RWPE2 (cell line): ENCODE measurements at regions not wholly inside any gene's neighbourhood (a gene's known extent, or its start where the extent isn't known, plus 50 kb on each side); places are given as distances from the start of the nearest gene placed in this dataset.
"Not testable (repeated sequence)": the region's sequence is repeated elsewhere in the genome, so short reads cannot be mapped to it uniquely, and the experiment has no call there.

Experiments
- ATAC-seq: fragments of 200-7000 bp; cut with Tn5 transposase; 3 replicates; pipeline ENCODE4 v1.9.1; 2021; ENCODE audit warnings: low read depth
- DNase-seq: peaks from one replicate; pipeline ENCODE4 v3.0.0-alpha.2; 2020; ENCODE audit warnings: low spot score
- H3K27ac ChIP-seq: fragments of 450-650 bp; 2 replicates; pipeline ENCODE4 v1.5.1; 2017; ENCODE audit warnings: mild to moderate bottlenecking; ENCODE audit not compliant: poor library complexity, severe bottlenecking
- H3K27me3 ChIP-seq: fragments of 250-450 bp; sonication (Bioruptor Pico); 2 replicates; pipeline ENCODE4 v1.5.1; 2021; ENCODE audit warnings: mild to moderate bottlenecking, moderate library complexity; ENCODE audit not compliant: insufficient read depth, poor library complexity, severe bottlenecking
- H3K36me3 ChIP-seq: fragments of 250-450 bp; sonication (Bioruptor Pico); 2 replicates; pipeline ENCODE4 v1.5.1; 2020; ENCODE audit warnings: low read depth, mild to moderate bottlenecking, moderate library complexity
- H3K4me1 ChIP-seq: fragments of 250-450 bp; sonication (Bioruptor Pico); 2 replicates; pipeline ENCODE4 v1.5.1; 2021; ENCODE audit warnings: mild to moderate bottlenecking, moderate library complexity; ENCODE audit not compliant: insufficient read depth, poor library complexity, severe bottlenecking
- H3K4me3 ChIP-seq: fragments of 250-450 bp; sonication (Bioruptor Pico); 2 replicates; pipeline ENCODE4 v1.5.1; 2021; ENCODE audit warnings: mild to moderate bottlenecking, moderate library complexity; ENCODE audit not compliant: severe bottlenecking
- H3K9me3 ChIP-seq: fragments of 250-450 bp; sonication (Bioruptor Pico); 2 replicates; pipeline ENCODE4 v1.5.1; 2021; ENCODE audit warnings: mild to moderate bottlenecking, moderate library complexity; ENCODE audit not compliant: severe bottlenecking
- TF ChIP-seq, protein P1 (sequence below): fragments of 450-650 bp; IDR thresholded peaks from one replicate; pipeline ENCODE4 v1.5.1; 2017; ENCODE audit warnings: mild to moderate bottlenecking, moderate library complexity; ENCODE audit not compliant: poor library complexity, severe bottlenecking

DNA sequence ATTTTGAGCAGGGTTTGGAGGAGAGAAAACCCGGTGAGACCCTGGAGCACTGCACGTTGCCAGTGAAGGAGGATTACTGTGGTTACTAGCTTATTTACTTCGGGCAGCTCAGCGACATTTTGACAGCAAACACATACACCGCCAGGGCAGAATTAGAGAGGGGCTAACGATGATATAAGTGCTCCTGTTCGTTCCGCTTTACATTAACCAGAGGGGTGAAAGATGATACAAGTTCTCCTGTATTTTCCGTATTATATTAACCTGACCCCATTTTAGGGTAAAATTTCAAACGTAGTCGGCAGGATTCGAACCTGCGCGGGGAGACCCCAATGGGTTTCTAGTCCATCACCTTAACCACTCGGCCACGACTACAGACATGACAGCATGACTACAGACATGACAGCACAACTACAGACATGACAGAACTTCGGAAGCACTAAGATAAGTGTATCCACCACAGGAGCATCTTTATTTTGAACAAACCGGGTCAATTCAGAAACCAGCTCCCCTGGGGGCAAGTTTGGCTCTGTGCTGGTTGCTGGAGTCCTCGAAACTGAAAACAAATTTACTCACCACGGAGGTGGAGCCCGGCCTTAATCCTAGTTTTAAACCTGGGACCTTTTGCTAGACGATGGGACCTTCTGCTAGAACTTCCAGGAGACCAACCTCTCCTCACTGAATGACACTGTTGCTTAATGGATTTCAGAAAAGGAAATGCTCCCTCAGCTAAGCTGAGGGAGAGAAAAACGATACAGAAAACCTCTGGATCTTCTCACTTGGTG, 80.4 kb upstream of the ZNF184 start:
- Histone ChIP-seq H3K27me3 (peaks cover 12% of the 10 kb centered on the region), H3K27ac (peak overlapping the region; percentile 54), H3K4me1 (peaks cover 9% of the 10 kb centered on the region), H3K36me3 (no peaks in the 10 kb centered on the region), H3K4me3 (peak overlapping the region; percentile 34), H3K9me3 (no peaks in the 10 kb centered on the region)
- ATAC-seq = peak; percentile 48
- no peak for DNase-seq
- TF ChIP-seq, protein P1, sequence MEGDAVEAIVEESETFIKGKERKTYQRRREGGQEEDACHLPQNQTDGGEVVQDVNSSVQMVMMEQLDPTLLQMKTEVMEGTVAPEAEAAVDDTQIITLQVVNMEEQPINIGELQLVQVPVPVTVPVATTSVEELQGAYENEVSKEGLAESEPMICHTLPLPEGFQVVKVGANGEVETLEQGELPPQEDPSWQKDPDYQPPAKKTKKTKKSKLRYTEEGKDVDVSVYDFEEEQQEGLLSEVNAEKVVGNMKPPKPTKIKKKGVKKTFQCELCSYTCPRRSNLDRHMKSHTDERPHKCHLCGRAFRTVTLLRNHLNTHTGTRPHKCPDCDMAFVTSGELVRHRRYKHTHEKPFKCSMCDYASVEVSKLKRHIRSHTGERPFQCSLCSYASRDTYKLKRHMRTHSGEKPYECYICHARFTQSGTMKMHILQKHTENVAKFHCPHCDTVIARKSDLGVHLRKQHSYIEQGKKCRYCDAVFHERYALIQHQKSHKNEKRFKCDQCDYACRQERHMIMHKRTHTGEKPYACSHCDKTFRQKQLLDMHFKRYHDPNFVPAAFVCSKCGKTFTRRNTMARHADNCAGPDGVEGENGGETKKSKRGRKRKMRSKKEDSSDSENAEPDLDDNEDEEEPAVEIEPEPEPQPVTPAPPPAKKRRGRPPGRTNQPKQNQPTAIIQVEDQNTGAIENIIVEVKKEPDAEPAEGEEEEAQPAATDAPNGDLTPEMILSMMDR = no peak

DNA sequence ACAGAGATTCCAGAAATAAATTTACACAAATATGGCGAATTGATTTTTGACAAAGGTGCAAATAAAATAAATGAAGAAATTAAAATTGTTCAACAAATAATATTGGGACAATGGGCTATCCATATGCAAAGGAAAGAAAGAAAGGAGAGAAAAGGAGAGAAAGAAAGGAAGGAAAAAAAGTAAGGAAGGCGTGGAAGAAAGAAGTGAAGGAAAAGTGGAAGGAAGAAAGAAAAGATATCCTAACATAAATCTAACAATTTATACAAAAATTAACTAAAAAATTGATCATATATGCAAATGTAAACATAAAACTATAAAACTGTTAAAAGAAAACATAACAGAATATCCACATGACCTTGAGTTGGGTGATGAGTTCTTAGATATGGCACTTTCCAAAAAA, 78.7 kb upstream of the ZNF184 start:
- peaks cover 2% of the 10 kb centered on the region for H3K27me3 ChIP-seq
- peaks cover 9% of the 10 kb centered on the region for H3K4me1 ChIP-seq
- no peak overlapping the region for H3K4me3 ChIP-seq
- H3K27ac ChIP-seq = peak overlapping the region; percentile 54
- TF ChIP-seq, protein P1 = no peak
- no peaks in the 10 kb centered on the region for H3K9me3 ChIP-seq
- no peak for DNase-seq
- no peaks in the 10 kb centered on the region for H3K36me3 ChIP-seq
- ATAC-seq = no peak

DNA sequence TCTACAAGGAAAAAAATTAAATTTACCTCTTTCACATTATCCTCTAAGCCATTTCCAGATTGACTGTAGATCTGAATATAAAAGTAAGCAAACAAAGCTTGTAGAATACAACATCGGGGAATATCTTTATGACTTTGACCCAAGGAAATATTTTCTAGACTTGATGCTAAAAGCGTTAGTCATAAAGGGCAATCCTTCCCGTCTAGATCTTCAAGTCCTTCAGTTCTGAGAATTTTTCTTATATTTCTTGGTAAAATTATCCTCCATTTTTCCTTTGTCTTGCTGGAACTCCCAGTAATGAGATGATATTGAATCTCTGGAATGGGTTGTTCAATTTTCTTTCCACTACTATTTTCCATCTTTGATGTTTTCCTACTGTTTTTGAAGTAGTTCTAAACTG, 77.8 kb upstream of the ZNF184 start:
- TF ChIP-seq, protein P1 = no peak
- H3K27me3 ChIP-seq = no peaks in the 10 kb centered on the region

DNA sequence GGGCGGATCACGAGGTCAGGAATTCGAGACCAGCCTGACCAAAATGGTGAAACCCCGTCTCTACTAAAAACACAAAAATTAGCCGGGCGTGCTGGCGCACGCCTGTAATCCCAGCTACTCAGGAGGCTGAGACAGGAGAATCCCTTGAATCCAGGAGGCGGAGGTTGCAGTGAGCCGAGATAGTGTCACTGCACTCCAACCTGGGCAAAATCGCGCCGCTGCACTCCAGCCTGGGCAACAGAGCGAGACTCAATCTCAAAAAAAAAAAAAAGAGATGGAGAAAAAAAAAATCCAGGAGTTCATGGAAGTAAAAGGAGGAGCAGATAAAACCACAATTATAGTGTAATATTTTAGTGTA, 76.3 kb upstream of the ZNF184 start:
- H3K36me3 ChIP-seq, H3K27me3 ChIP-seq, H3K4me1 ChIP-seq, H3K9me3 ChIP-seq, DNase-seq, ATAC-seq: not testable (repeated sequence)
- H3K4me3 ChIP-seq = peak overlapping the region; percentile 31
- H3K27ac ChIP-seq = peak overlapping the region; percentile 62

More for the DNA sequence above, 77.8 kb upstream of the ZNF184 start:
- DNase-seq = no peak
- Histone ChIP-seq H3K27ac (no peak overlapping the region), H3K9me3 (no peaks in the 10 kb centered on the region), H3K4me3 (no peak overlapping the region), H3K36me3 (no peaks in the 10 kb centered on the region), H3K4me1 (peaks cover 4% of the 10 kb centered on the region)
- ATAC-seq = no peak

DNA sequence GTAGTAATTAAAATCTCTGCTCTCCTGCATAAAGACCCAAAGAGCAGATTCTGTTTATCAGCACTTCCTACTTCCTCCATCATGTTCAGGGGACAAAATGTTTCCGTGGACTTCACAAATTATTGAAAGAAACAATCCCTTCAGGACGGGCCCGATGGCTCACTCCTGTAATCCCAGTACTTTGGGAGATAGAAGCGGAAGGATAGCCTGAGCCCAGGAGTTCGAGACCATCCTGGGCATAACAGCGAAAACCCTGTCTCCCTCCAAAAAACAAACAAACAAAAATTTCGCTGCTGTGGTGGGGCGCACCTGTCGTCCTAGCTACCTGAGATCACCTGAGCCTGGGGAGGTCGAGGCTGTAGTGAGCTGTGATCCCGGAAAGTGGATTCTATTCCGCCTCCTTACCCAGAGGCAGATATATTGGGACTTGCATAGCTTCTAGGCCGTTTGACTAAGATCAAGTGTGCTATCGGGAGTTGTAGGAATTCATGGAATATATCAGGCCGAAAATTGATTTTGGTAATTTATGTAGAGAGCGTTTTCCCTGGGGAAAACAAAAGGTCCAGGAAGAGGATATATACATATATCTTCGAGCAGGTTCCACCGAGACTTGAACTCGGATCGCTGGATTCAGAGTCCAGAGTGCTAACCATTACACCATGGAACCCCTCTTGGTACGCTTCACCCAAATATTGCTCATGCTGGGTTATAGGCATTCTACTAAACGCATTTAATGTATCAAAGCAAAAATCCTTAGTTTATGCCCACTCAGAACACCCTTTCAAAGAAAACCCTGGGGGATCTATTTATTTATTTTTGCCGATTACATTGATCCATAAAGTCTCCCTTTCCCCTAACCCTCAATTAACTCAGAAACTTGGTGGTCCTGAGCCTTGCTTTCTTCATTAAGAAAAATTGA, 74.5 kb upstream of the ZNF184 start:
- peak overlapping the region; percentile 31 for H3K4me3 ChIP-seq
- TF ChIP-seq, protein P1 = no peak
- DNase-seq (no peak), ATAC-seq (peak; percentile 50)
- no peaks in the 10 kb centered on the region for H3K36me3 ChIP-seq
- H3K4me1 ChIP-seq = peaks cover 9% of the 10 kb centered on the region
- peak overlapping the region; percentile 62 for H3K27ac ChIP-seq
- no peaks in the 10 kb centered on the region for H3K27me3 ChIP-seq
- H3K9me3 ChIP-seq = no peaks in the 10 kb centered on the region
